ENCODE measurements at regions not wholly inside any gene's neighbourhood (a gene's known extent, or its start where the extent isn't known, plus 50 kb on each side); places are given as distances from the start of the nearest gene placed in this dataset.

GRCh38 chr9:108479989-108480652 is 375.7 kb downstream of the ACTL7B start:
- TF ChIP-seq CTCF (conservative IDR thresholded peaks at IDR 0.05; ENCODE audit: low read length) (no peak), EZH2phosphoT487 (IDR thresholded peaks at IDR 0.05; ENCODE audit: borderline replicate concordance) (no peak)

All from Loucy (cell line).